ENCODE measurements at regions not wholly inside any gene's neighbourhood (a gene's known extent, or its start where the extent isn't known, plus 50 kb on each side); places are given as distances from the start of the nearest gene placed in this dataset.

- no peak for ATAC-seq
- no peak for TF ChIP-seq CTCF (IDR thresholded peaks at IDR 0.05)
Measured at GRCh38 chr4:12583275-12583674, 900.9 kb downstream of the RAB28 start.

GRCh38 chr4:12580787-12581186, 903.4 kb downstream of the RAB28 start:
- Histone ChIP-seq H3K4me3 (no peak overlapping the region), H3K27ac (no peak overlapping the region), H3K36me3 (no peaks in the 10 kb centered on the region), H3K27me3 (no peaks in the 10 kb centered on the region), H3K9me3 (no peaks in the 10 kb centered on the region), H3K4me1 (peaks cover 0 to 5% (median 0%) of the 10 kb centered on the region in 9 donors)
- ATAC-seq, result no peak
- DNase-seq, result no peak
- WGBS, 2 donors, result 83 to 88% methylated on average over 5 of the region's 5 CpGs
- intact Hi-C loops (cut with DNase I), result no loop called here
- TF ChIP-seq CTCF (IDR thresholded peaks at IDR 0.05), result no peak

More at GRCh38 chr4:12583275-12583674, 900.9 kb downstream of the RAB28 start:
- WGBS, 2 donors, result 39 to 57% methylated on average over 1 of the region's 1 CpG
- Histone ChIP-seq H3K4me3 (no peak overlapping the region), H3K36me3 (no peaks in the 10 kb centered on the region), H3K27me3 (no peaks in the 10 kb centered on the region), H3K4me1 (no peaks in the 10 kb centered on the region), H3K27ac (no peak overlapping the region), H3K9me3 (no peaks in the 10 kb centered on the region)
- DNase-seq, result no peak
- intact Hi-C loops (cut with DNase I), result no loop called here

- Histone ChIP-seq H3K36me3 (no peaks in the 10 kb centered on the region), H3K9me3 (no peaks in the 10 kb centered on the region), H3K27me3 (no peaks in the 10 kb centered on the region), H3K4me3 (no peak overlapping the region), H3K4me1 (peaks cover 0 to 5% (median 0%) of the 10 kb centered on the region in 9 donors), H3K27ac (no peak overlapping the region)
- DNase-seq (no peak), ATAC-seq (peak in 3 of 8 donors; percentile 42 to 79 (median 50))
- 30 to 42% methylated on average over 6 of the region's 6 CpGs for WGBS, 2 donors
- intact Hi-C loops (cut with DNase I), result loop anchor here in 1 of 10 donors (1.0 kb wide), 1 partner anchor 14 kb away; no protein-coding TSS in a partner anchor
- TF ChIP-seq CTCF (IDR thresholded peaks at IDR 0.05), result no peak
Measured at GRCh38 chr4:12579172-12579571, 905.0 kb downstream of the RAB28 start.

GRCh38 chr4:12576409-12576808, 907.7 kb downstream of the RAB28 start:
- Histone ChIP-seq H3K4me3 (no peak overlapping the region), H3K4me1 (peaks cover 0 to 5% (median 0%) of the 10 kb centered on the region in 9 donors), H3K36me3 (no peaks in the 10 kb centered on the region), H3K27ac (no peak overlapping the region), H3K27me3 (no peaks in the 10 kb centered on the region), H3K9me3 (no peaks in the 10 kb centered on the region)
- intact Hi-C loops (cut with DNase I), result no loop called here
- TF ChIP-seq CTCF (IDR thresholded peaks at IDR 0.05), result no peak
- ATAC-seq (no peak), DNase-seq (no peak)
- 30 to 31% methylated on average over 4 of the region's 4 CpGs for WGBS, 2 donors
